A204.1 (cell line): ENCODE measurements at regions not wholly inside any gene's neighbourhood (a gene's known extent, or its start where the extent isn't known, plus 50 kb on each side); places are given as distances from the start of the nearest gene placed in this dataset.
A peak's percentile ranks its signal among the peaks of the same experiment; 100 is the strongest.

Experiments used
- FAIRE-seq: peaks from 2 replicates; lab custom pipeline; 2012; peaks lifted over from hg19 to GRCh38; lab: Jason Lieb, UNC

- no peak for FAIRE-seq
Observed at GRCh38 chr2:188852772-188853171, 121.4 kb upstream of the COL3A1 start.

- no peak for FAIRE-seq
Observed at GRCh38 chr2:188853307-188853706, 120.9 kb upstream of the COL3A1 start.

GRCh38 chr2:188865681-188866080 is 108.5 kb upstream of the COL3A1 start:
- no peak for FAIRE-seq

- no peak for FAIRE-seq
Observed at GRCh38 chr2:188869550-188869949, 104.6 kb upstream of the COL3A1 start.

- FAIRE-seq: no peak
Observed at GRCh38 chr2:188870289-188870688, 103.9 kb upstream of the COL3A1 start.

GRCh38 chr2:188875104-188875503 is 99.1 kb upstream of the COL3A1 start:
- no peak for FAIRE-seq

GRCh38 chr2:188878716-188879115 is 95.5 kb upstream of the COL3A1 start:
- no peak for FAIRE-seq

GRCh38 chr2:188880740-188881139 is 93.4 kb upstream of the COL3A1 start:
- no peak for FAIRE-seq

- FAIRE-seq: no peak
Observed at GRCh38 chr2:188881434-188881833, 92.7 kb upstream of the COL3A1 start.

- FAIRE-seq: no peak
Observed at GRCh38 chr2:188884046-188884445, 90.1 kb upstream of the COL3A1 start.

GRCh38 chr2:188884517-188884916 is 89.7 kb upstream of the COL3A1 start:
- FAIRE-seq: peak; percentile 19

GRCh38 chr2:188889187-188889586 is 85.0 kb upstream of the COL3A1 start:
- no peak for FAIRE-seq

GRCh38 chr2:188890755-188891154 is 83.4 kb upstream of the COL3A1 start:
- no peak for FAIRE-seq

- no peak for FAIRE-seq
Observed at GRCh38 chr2:188892636-188893035, 81.5 kb upstream of the COL3A1 start.

- no peak for FAIRE-seq
Observed at GRCh38 chr2:188893972-188894371, 80.2 kb upstream of the COL3A1 start.

- FAIRE-seq: no peak
Observed at GRCh38 chr2:188894979-188895378, 79.2 kb upstream of the COL3A1 start.

GRCh38 chr2:188897096-188897495 is 77.1 kb upstream of the COL3A1 start:
- FAIRE-seq: no peak

GRCh38 chr2:188898261-188898660 is 75.9 kb upstream of the COL3A1 start:
- FAIRE-seq: no peak

GRCh38 chr2:188902901-188903491 is 71.2 kb upstream of the COL3A1 start:
- FAIRE-seq: no peak

- FAIRE-seq: no peak
Observed at GRCh38 chr2:188903740-188904139, 70.4 kb upstream of the COL3A1 start.

- no peak for FAIRE-seq
Observed at GRCh38 chr2:188909036-188909435, 65.1 kb upstream of the COL3A1 start.

- FAIRE-seq: no peak
Observed at GRCh38 chr2:188916736-188917135, 57.4 kb upstream of the COL3A1 start.

GRCh38 chr2:188917632-188918031 is 56.5 kb upstream of the COL3A1 start:
- no peak for FAIRE-seq

GRCh38 chr2:188919824-188920223 is 54.3 kb upstream of the COL3A1 start:
- FAIRE-seq: no peak

GRCh38 chr2:188922191-188922590 is 52.0 kb upstream of the COL3A1 start:
- FAIRE-seq: no peak
